Activated CD8-positive, alpha-beta T cell treated with anti-CD3 and anti-CD28 coated beads for 36 hours (primary cell): ENCODE measurements at regions not wholly inside any gene's neighbourhood (a gene's known extent, or its start where the extent isn't known, plus 50 kb on each side); places are given as distances from the start of the nearest gene placed in this dataset.

Source experiments
- ATAC-seq: fragments of 200-7000 bp; cut with Tn5 transposase; one replicate; pipeline ENCODE4 v1.10.0; 2021; ENCODE audit warnings: mild to moderate bottlenecking, moderate library complexity
- CTCF ChIA-PET: fragments of 350-600 bp; sonication (Branson Sonifier 250); formaldehyde crosslinking; loops from one replicate; lab custom pipeline; 2021; ENCODE audit warnings: antibody characterized with exemption; lab: Charles Lee
- POLR2A ChIA-PET: fragments of 350-600 bp; sonication (Branson Sonifier 250); formaldehyde crosslinking; loops from one replicate; lab custom pipeline; 2021; ENCODE audit warnings: antibody characterized with exemption; lab: Charles Lee
- DNase-seq: peaks from one replicate; pipeline ENCODE4 v3.0.0-alpha.2; 2020
- H3K27ac Mint-ChIP-seq: one replicate; pipeline ENCODE4 v1.8.0; 2021; ENCODE audit warnings: mild to moderate bottlenecking, mixed read lengths
- H3K27me3 Mint-ChIP-seq: one replicate; pipeline ENCODE4 v1.8.0; 2021; ENCODE audit warnings: mixed read lengths
- H3K36me3 Mint-ChIP-seq: one replicate; pipeline ENCODE4 v1.8.0; 2021; ENCODE audit warnings: low read depth, mixed read lengths
- H3K4me1 Mint-ChIP-seq: one replicate; pipeline ENCODE4 v1.8.0; 2021; ENCODE audit warnings: low read depth, mixed read lengths
- H3K4me3 Mint-ChIP-seq: one replicate; pipeline ENCODE4 v1.8.0; 2021; ENCODE audit warnings: mild to moderate bottlenecking, moderate library complexity, mixed read lengths
- H3K9me3 Mint-ChIP-seq: one replicate; pipeline ENCODE4 v1.8.0; 2021; ENCODE audit warnings: mixed read lengths
- intact Hi-C: fragments of 100-400 bp; cut with micrococcal nuclease; formaldehyde crosslinking; loops from one replicate; pipeline ENCODE4 v1.10.0; 2022
- TF ChIP-seq, protein P1 (sequence below): fragments of 200-600 bp; IDR thresholded peaks from one replicate; pipeline ENCODE4 v1.8.0; 2022; ENCODE audit warnings: antibody characterized with exemption, mild to moderate bottlenecking

DNA sequence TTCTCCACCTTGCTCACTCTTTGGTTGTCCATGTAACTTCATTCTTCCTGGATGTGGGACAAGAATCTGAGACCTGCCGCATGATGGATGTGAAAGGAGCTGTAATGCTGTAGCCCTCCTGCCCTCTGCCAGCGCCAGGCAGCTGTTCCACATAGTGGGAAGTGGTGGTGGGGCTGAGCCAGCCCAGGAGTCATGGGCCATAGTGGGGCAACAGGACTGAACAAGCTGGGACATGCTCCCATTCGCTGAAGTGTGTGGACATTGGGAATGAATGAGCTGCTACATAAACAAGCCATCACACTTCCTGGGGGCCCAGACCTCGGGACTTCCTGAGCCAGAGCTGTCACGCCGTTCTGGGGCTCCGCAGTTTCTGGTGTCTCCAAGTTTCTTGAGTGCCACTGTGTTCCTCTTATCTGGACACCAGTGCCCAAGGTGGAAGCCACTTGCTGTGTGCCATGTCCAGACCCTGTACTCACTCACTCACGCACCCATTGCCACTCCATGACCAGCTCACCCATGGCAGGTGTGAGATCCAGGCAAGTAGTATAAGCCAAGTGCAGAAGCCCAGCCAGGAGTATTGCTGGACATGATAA lies 624.3 kb upstream of the EPHA6 start:
- ATAC-seq (no peak), DNase-seq (no peak)
- TF ChIP-seq, protein P1, sequence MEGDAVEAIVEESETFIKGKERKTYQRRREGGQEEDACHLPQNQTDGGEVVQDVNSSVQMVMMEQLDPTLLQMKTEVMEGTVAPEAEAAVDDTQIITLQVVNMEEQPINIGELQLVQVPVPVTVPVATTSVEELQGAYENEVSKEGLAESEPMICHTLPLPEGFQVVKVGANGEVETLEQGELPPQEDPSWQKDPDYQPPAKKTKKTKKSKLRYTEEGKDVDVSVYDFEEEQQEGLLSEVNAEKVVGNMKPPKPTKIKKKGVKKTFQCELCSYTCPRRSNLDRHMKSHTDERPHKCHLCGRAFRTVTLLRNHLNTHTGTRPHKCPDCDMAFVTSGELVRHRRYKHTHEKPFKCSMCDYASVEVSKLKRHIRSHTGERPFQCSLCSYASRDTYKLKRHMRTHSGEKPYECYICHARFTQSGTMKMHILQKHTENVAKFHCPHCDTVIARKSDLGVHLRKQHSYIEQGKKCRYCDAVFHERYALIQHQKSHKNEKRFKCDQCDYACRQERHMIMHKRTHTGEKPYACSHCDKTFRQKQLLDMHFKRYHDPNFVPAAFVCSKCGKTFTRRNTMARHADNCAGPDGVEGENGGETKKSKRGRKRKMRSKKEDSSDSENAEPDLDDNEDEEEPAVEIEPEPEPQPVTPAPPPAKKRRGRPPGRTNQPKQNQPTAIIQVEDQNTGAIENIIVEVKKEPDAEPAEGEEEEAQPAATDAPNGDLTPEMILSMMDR, result no peak
- ChIA-PET CTCF (no interaction called here), POLR2A (no interaction called here)
- no peak overlapping the region for H3K27ac Mint-ChIP-seq
- no peak overlapping the region for H3K4me3 Mint-ChIP-seq
- peaks cover 7% of the 10 kb centered on the region for H3K9me3 Mint-ChIP-seq
- H3K27me3 Mint-ChIP-seq, result no peaks in the 10 kb centered on the region
- H3K36me3 Mint-ChIP-seq, result no peaks in the 10 kb centered on the region
- no peaks in the 10 kb centered on the region for H3K4me1 Mint-ChIP-seq
- intact Hi-C loops, result no loop called here

DNA sequence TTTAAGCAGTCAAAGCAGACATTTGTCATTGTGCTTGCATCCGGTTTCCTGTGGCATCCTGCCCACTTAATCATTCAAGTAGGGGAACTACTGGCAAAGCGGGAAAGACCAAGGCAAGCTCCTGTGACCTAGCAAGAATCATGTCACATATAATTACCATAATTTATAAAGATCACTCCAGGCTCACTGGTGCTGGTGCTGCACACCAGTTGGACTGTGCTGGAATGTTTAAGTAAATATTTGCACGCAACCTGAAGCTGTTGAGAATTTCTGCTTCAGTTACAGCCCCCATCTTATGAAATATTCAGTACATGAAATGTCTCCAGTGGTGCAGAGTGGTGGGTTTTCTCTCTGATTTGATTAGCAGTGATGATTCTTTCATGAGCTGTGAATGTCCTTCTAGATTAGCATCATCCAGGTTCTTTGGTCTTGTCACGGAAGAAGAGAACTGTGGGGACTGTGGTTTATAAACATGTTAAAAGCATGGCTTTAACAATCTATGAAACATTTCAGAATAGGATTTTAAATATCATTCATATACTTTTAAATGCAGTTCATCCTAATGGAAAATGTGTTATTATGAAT lies 621.3 kb upstream of the EPHA6 start:
- Mint-ChIP-seq H3K27ac (no peak overlapping the region), H3K9me3 (peaks cover 4% of the 10 kb centered on the region), H3K27me3 (no peaks in the 10 kb centered on the region), H3K36me3 (no peaks in the 10 kb centered on the region), H3K4me3 (no peak overlapping the region), H3K4me1 (no peaks in the 10 kb centered on the region)
- TF ChIP-seq, protein P1, result no peak
- DNase-seq (no peak), ATAC-seq (no peak)
- ChIA-PET POLR2A (no interaction called here), CTCF (interaction anchor here (0.8 kb wide), 1 partner anchor 11 kb away, joined by 3 read pairs; no protein-coding TSS in a partner anchor)
- intact Hi-C loops, result no loop called here

GRCh38 chr3:96200897-96201296 lies 613.5 kb upstream of the EPHA6 start:
- ATAC-seq, result no peak
- TF ChIP-seq, protein P1, result no peak
- Mint-ChIP-seq H3K4me1 (no peaks in the 10 kb centered on the region), H3K27ac (no peak overlapping the region), H3K36me3 (no peaks in the 10 kb centered on the region), H3K9me3 (peaks cover 2% of the 10 kb centered on the region), H3K27me3 (no peaks in the 10 kb centered on the region), H3K4me3 (no peak overlapping the region)
- intact Hi-C loops, result no loop called here
- ChIA-PET CTCF (no interaction called here), POLR2A (no interaction called here)
- no peak for DNase-seq

GRCh38 chr3:96201463-96201862 lies 612.9 kb upstream of the EPHA6 start:
- H3K4me3 Mint-ChIP-seq, result no peak overlapping the region
- H3K27me3 Mint-ChIP-seq, result no peaks in the 10 kb centered on the region
- ATAC-seq, result no peak
- intact Hi-C loops, result no loop called here
- TF ChIP-seq, protein P1, result no peak
- ChIA-PET POLR2A (no interaction called here), CTCF (no interaction called here)
- H3K4me1 Mint-ChIP-seq, result no peaks in the 10 kb centered on the region
- H3K9me3 Mint-ChIP-seq, result peaks cover 2% of the 10 kb centered on the region
- H3K27ac Mint-ChIP-seq, result no peak overlapping the region
- no peaks in the 10 kb centered on the region for H3K36me3 Mint-ChIP-seq
- no peak for DNase-seq

DNA sequence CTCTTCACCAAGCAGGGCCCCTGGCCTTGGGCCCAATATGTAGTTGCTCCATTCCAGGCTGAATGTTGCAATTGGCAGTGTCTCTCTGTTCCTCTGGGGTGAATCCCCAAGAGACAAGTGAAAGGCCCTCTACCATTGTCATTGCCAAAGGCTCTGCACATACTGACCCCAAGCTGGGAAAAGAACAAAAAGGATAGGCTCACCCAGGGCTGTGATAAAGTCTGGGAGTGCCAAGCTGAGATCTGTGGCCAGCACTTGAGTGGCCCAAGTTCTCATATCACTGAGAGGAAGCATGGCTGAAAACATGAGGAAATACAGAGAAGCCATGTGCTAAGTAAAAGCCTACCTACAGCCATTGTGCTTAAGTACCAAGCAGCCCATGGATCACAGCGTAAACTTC lies 612.2 kb upstream of the EPHA6 start:
- no peaks in the 10 kb centered on the region for H3K36me3 Mint-ChIP-seq

More for the DNA sequence above, 612.2 kb upstream of the EPHA6 start:
- peaks cover 4% of the 10 kb centered on the region for H3K9me3 Mint-ChIP-seq
- TF ChIP-seq, protein P1, result no peak
- H3K27me3 Mint-ChIP-seq, result no peaks in the 10 kb centered on the region
- intact Hi-C loops, result no loop called here
- ChIA-PET CTCF (no interaction called here), POLR2A (no interaction called here)
- DNase-seq (no peak), ATAC-seq (no peak)
- H3K4me1 Mint-ChIP-seq, result no peaks in the 10 kb centered on the region
- H3K4me3 Mint-ChIP-seq, result no peak overlapping the region
- no peak overlapping the region for H3K27ac Mint-ChIP-seq
